ENCODE measurements at regions not wholly inside any gene's neighbourhood (a gene's known extent, or its start where the extent isn't known, plus 50 kb on each side); places are given as distances from the start of the nearest gene placed in this dataset.

- no peaks in the 10 kb centered on the region for H3K9me3 ChIP-seq (ENCODE audit: low read length)
- no peak overlapping the region for H3K9ac ChIP-seq (ENCODE audit: low read length)
- peaks cover 4 to 7% of the 10 kb centered on the region in 2 donors for H3K27me3 ChIP-seq (ENCODE audit: control insufficient read depth in 1 of 2, insufficient read depth in 2 of 2, low read length in 2 of 2)
- no peaks in the 10 kb centered on the region for H3K4me1 ChIP-seq (ENCODE audit: insufficient read depth, low read length)
- H3K27ac ChIP-seq (ENCODE audit: low read depth, low read length), result no peak overlapping the region
- no peak overlapping the region for H3K4me3 ChIP-seq (ENCODE audit: low read depth in 1 of 2, low read length in 2 of 2)
- H3K36me3 ChIP-seq (ENCODE audit: insufficient read depth, low read length), result no peaks in the 10 kb centered on the region
Measured at GRCh38 chr22:49269371-49269770, 558.3 kb downstream of the BRD1 start.

GRCh38 chr22:49268924-49269323, 558.7 kb downstream of the BRD1 start:
- Histone ChIP-seq H3K9me3 (ENCODE audit: low read length) (no peaks in the 10 kb centered on the region), H3K27me3 (ENCODE audit: control insufficient read depth in 1 of 2, insufficient read depth in 2 of 2, low read length in 2 of 2) (peaks cover 4 to 7% of the 10 kb centered on the region in 2 donors), H3K9ac (ENCODE audit: low read length) (no peak overlapping the region), H3K36me3 (ENCODE audit: insufficient read depth, low read length) (no peaks in the 10 kb centered on the region), H3K27ac (ENCODE audit: low read depth, low read length) (no peak overlapping the region), H3K4me3 (ENCODE audit: low read depth in 1 of 2, low read length in 2 of 2) (no peak overlapping the region), H3K4me1 (ENCODE audit: insufficient read depth, low read length) (no peaks in the 10 kb centered on the region)

- Histone ChIP-seq H3K9me3 (ENCODE audit: low read length) (no peaks in the 10 kb centered on the region), H3K36me3 (ENCODE audit: insufficient read depth, low read length) (no peaks in the 10 kb centered on the region), H3K4me1 (ENCODE audit: insufficient read depth, low read length) (no peaks in the 10 kb centered on the region), H3K9ac (ENCODE audit: low read length) (no peak overlapping the region), H3K4me3 (ENCODE audit: low read depth in 1 of 2, low read length in 2 of 2) (no peak overlapping the region), H3K27me3 (ENCODE audit: control insufficient read depth in 1 of 2, insufficient read depth in 2 of 2, low read length in 2 of 2) (peaks cover 4 to 7% of the 10 kb centered on the region in 2 donors), H3K27ac (ENCODE audit: low read depth, low read length) (no peak overlapping the region)
Measured at GRCh38 chr22:49267996-49268395, 559.7 kb downstream of the BRD1 start.

GRCh38 chr22:49266561-49267519, 560.8 kb downstream of the BRD1 start:
- H3K4me1 ChIP-seq (ENCODE audit: insufficient read depth, low read length), result no peaks in the 10 kb centered on the region
- H3K4me3 ChIP-seq (ENCODE audit: low read depth in 1 of 2, low read length in 2 of 2), result no peak overlapping the region
- peaks cover 4 to 7% of the 10 kb centered on the region in 2 donors for H3K27me3 ChIP-seq (ENCODE audit: control insufficient read depth in 1 of 2, insufficient read depth in 2 of 2, low read length in 2 of 2)
- no peaks in the 10 kb centered on the region for H3K36me3 ChIP-seq (ENCODE audit: insufficient read depth, low read length)
- no peak overlapping the region for H3K9ac ChIP-seq (ENCODE audit: low read length)
- no peaks in the 10 kb centered on the region for H3K9me3 ChIP-seq (ENCODE audit: low read length)
- no peak overlapping the region for H3K27ac ChIP-seq (ENCODE audit: low read depth, low read length)

- Histone ChIP-seq H3K9me3 (ENCODE audit: low read length) (no peaks in the 10 kb centered on the region), H3K27ac (ENCODE audit: low read depth, low read length) (no peak overlapping the region), H3K27me3 (ENCODE audit: control insufficient read depth in 1 of 2, insufficient read depth in 2 of 2, low read length in 2 of 2) (no peaks in the 10 kb centered on the region), H3K36me3 (ENCODE audit: insufficient read depth, low read length) (no peaks in the 10 kb centered on the region), H3K9ac (ENCODE audit: low read length) (no peak overlapping the region), H3K4me1 (ENCODE audit: insufficient read depth, low read length) (no peaks in the 10 kb centered on the region), H3K4me3 (ENCODE audit: low read depth in 1 of 2, low read length in 2 of 2) (no peak overlapping the region)
Measured at GRCh38 chr22:49264696-49265095, 563.0 kb downstream of the BRD1 start.

- Histone ChIP-seq H3K36me3 (ENCODE audit: insufficient read depth, low read length) (no peaks in the 10 kb centered on the region), H3K27ac (ENCODE audit: low read depth, low read length) (no peak overlapping the region)
Measured at GRCh38 chr22:49263101-49263500, 564.6 kb downstream of the BRD1 start.

GRCh38 chr22:49262167-49262566, 565.5 kb downstream of the BRD1 start:
- Histone ChIP-seq H3K27me3 (ENCODE audit: control insufficient read depth in 1 of 2, insufficient read depth in 2 of 2, low read length in 2 of 2) (no peaks in the 10 kb centered on the region), H3K27ac (ENCODE audit: low read depth, low read length) (no peak overlapping the region), H3K4me3 (ENCODE audit: low read depth in 1 of 2, low read length in 2 of 2) (no peak overlapping the region), H3K36me3 (ENCODE audit: insufficient read depth, low read length) (no peaks in the 10 kb centered on the region), H3K9ac (ENCODE audit: low read length) (no peak overlapping the region), H3K4me1 (ENCODE audit: insufficient read depth, low read length) (no peaks in the 10 kb centered on the region), H3K9me3 (ENCODE audit: low read length) (no peaks in the 10 kb centered on the region)

More at GRCh38 chr22:49263101-49263500, 564.6 kb downstream of the BRD1 start:
- Histone ChIP-seq H3K9ac (ENCODE audit: low read length) (no peak overlapping the region), H3K4me3 (ENCODE audit: low read depth in 1 of 2, low read length in 2 of 2) (no peak overlapping the region), H3K27me3 (ENCODE audit: control insufficient read depth in 1 of 2, insufficient read depth in 2 of 2, low read length in 2 of 2) (no peaks in the 10 kb centered on the region), H3K9me3 (ENCODE audit: low read length) (no peaks in the 10 kb centered on the region), H3K4me1 (ENCODE audit: insufficient read depth, low read length) (no peaks in the 10 kb centered on the region)

GRCh38 chr22:49261616-49262015, 566.1 kb downstream of the BRD1 start:
- Histone ChIP-seq H3K27me3 (ENCODE audit: control insufficient read depth in 1 of 2, insufficient read depth in 2 of 2, low read length in 2 of 2) (no peaks in the 10 kb centered on the region), H3K36me3 (ENCODE audit: insufficient read depth, low read length) (no peaks in the 10 kb centered on the region), H3K27ac (ENCODE audit: low read depth, low read length) (no peak overlapping the region), H3K4me1 (ENCODE audit: insufficient read depth, low read length) (no peaks in the 10 kb centered on the region), H3K9ac (ENCODE audit: low read length) (no peak overlapping the region), H3K4me3 (ENCODE audit: low read depth in 1 of 2, low read length in 2 of 2) (no peak overlapping the region), H3K9me3 (ENCODE audit: low read length) (no peaks in the 10 kb centered on the region)

- H3K36me3 ChIP-seq (ENCODE audit: insufficient read depth, low read length), result no peaks in the 10 kb centered on the region
- no peaks in the 10 kb centered on the region for H3K27me3 ChIP-seq (ENCODE audit: control insufficient read depth in 1 of 2, insufficient read depth in 2 of 2, low read length in 2 of 2)
- no peaks in the 10 kb centered on the region for H3K9me3 ChIP-seq (ENCODE audit: low read length)
- no peaks in the 10 kb centered on the region for H3K4me1 ChIP-seq (ENCODE audit: insufficient read depth, low read length)
- no peak overlapping the region for H3K9ac ChIP-seq (ENCODE audit: low read length)
- no peak overlapping the region for H3K4me3 ChIP-seq (ENCODE audit: low read depth in 1 of 2, low read length in 2 of 2)
- H3K27ac ChIP-seq (ENCODE audit: low read depth, low read length), result no peak overlapping the region
Measured at GRCh38 chr22:49260681-49261580, 566.7 kb downstream of the BRD1 start.

- Histone ChIP-seq H3K27me3 (ENCODE audit: control insufficient read depth in 1 of 2, insufficient read depth in 2 of 2, low read length in 2 of 2) (no peaks in the 10 kb centered on the region), H3K9me3 (ENCODE audit: low read length) (no peaks in the 10 kb centered on the region), H3K27ac (ENCODE audit: low read depth, low read length) (no peak overlapping the region), H3K4me3 (ENCODE audit: low read depth in 1 of 2, low read length in 2 of 2) (no peak overlapping the region), H3K9ac (ENCODE audit: low read length) (no peak overlapping the region), H3K4me1 (ENCODE audit: insufficient read depth, low read length) (no peaks in the 10 kb centered on the region), H3K36me3 (ENCODE audit: insufficient read depth, low read length) (no peaks in the 10 kb centered on the region)
Measured at GRCh38 chr22:49259839-49260615, 567.6 kb downstream of the BRD1 start.
